ENCODE measurements at regions not wholly inside any gene's neighbourhood (a gene's known extent, or its start where the extent isn't known, plus 50 kb on each side); places are given as distances from the start of the nearest gene placed in this dataset.
"Not testable (repeated sequence)": the region's sequence is repeated elsewhere in the genome, so short reads cannot be mapped to it uniquely, and the experiment has no call there.

GRCh38 chr1:121607499-121607898 lies 422.7 kb downstream of the SRGAP2C start:
- not testable (repeated sequence) for TF ChIP-seq CTCF (optimal IDR thresholded peaks at IDR 0.05 in 1 of 3, IDR thresholded peaks at IDR 0.05 in 1 of 3, conservative IDR thresholded peaks at IDR 0.05 in 1 of 3; ENCODE audit: extremely low read depth in 1 of 3, insufficient read depth in 2 of 3, low read length in 3 of 3); EZH2 (IDR thresholded peaks at IDR 0.05; ENCODE audit: low read length)
